Right lobe of liver (tissue), 6 donors: ENCODE measurements at regions not wholly inside any gene's neighbourhood (a gene's known extent, or its start where the extent isn't known, plus 50 kb on each side); places are given as distances from the start of the nearest gene placed in this dataset.

ENCODE experiments used
- ATAC-seq, 4 donors: fragments of 200-7000 bp; cut with Tn5 transposase; one replicate each; pipeline ENCODE4 v1.9.1; 2020; ENCODE audit warnings: mild to moderate bottlenecking in 4 of 4, moderate library complexity in 4 of 4
- DNase-seq, 3 donors: peaks; one replicate each; pipeline ENCODE4 v3.0.0-alpha.2; 2020
- H3K27ac ChIP-seq, 3 donors: fragments of 200-600 bp; one replicate each; pipeline ENCODE4 v1.8.0; 2022
- H3K27me3 ChIP-seq, 2 donors: fragments of 200-600 bp; one replicate each; pipeline ENCODE4 v1.8.0; 2022
- H3K36me3 ChIP-seq, 4 donors: fragments of 200-600 bp; sonication (generic) in 1 of 4; one replicate each; pipeline versions ENCODE4 v1.5.1 to v1.8.0; 2017 to 2022; ENCODE audit warnings: control low read depth in 1 of 4
- H3K4me1 ChIP-seq, 4 donors: fragments of 200-600 bp; sonication (generic) in 1 of 4; one replicate each; pipeline versions ENCODE4 v1.5.1 to v1.8.0; 2017 to 2022; ENCODE audit warnings: control low read depth in 1 of 4
- H3K4me3 ChIP-seq, 3 donors: fragments of 200-600 bp; one replicate each; pipeline ENCODE4 v1.8.0; 2022
- H3K9me3 ChIP-seq, 4 donors: fragments of 200-600 bp; sonication (generic) in 1 of 4; one replicate each; pipeline versions ENCODE4 v1.5.1 to v1.8.0; 2017 to 2022; ENCODE audit warnings: control low read depth in 1 of 4
- CTCF ChIP-seq, 4 donors: fragments of 200-600 bp in 3 of 4; fragments of 450-650 bp in 1 of 4; IDR thresholded peaks; one replicate each; pipeline versions ENCODE4 v1.5.1 to v1.8.0; 2016 to 2022; ENCODE audit warnings: antibody characterized with exemption in 4 of 4, mild to moderate bottlenecking in 2 of 4
- POLR2A ChIP-seq: fragments of 450-650 bp; IDR thresholded peaks from one replicate; pipeline ENCODE4 v1.6.1; 2017; ENCODE audit warnings: antibody characterized with exemption, mild to moderate bottlenecking
- WGBS: methylation state at CpG from one replicate; pipeline ENCODE4 v1.1.6; 2018; ENCODE audit warnings: low coverage, low lambda C conversion rate; ENCODE audit not compliant: insufficient coverage; ENCODE audit errors: missing lambda C conversion rate; 5-methylcytosine and 5-hydroxymethylcytosine counted together
- intact Hi-C, 2 donors: fragments of 100-400 bp; cut with DNase I; formaldehyde crosslinking; loops; one replicate each; pipeline versions ENCODE4 v1.11.2 to v1.14.1; 2022
- donor health status: DM: no; HTN: yes; CAD: no.
- donor health status: DM: no; HTN: no; CAD: no.
- donor health status: DM: no; HTN: no; CAD: no.
- donor health status: DM: no; HTN: yes; CAD: no.
- donor health status: DM: no; HTN: yes; CAD: no.

DNA sequence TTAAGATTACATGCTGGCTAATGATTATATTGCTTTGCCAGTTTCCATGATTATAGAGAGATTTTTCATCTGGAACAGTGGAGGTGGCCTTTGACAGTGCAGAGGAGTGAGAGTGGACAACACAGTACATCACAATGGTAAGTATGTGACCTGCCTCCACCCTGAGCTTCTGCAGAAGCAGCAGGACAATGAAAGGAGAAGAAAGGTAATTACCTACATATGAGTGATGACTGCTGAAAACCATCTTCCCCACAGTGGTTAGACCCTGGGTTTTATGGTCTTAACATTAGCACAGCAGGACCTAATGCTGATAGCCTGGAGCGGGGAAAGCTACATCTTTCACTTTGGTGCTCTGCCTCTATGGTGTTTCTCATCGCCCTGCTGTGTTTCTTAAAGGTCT is 454.7 kb upstream of the DDI1 start:
- DNase-seq = no peak
- WGBS = 77% methylated on average over 2 of the region's 2 CpGs
- H3K27ac ChIP-seq = no peak overlapping the region
- H3K36me3 ChIP-seq = no peaks in the 10 kb centered on the region
- no peaks in the 10 kb centered on the region for H3K4me1 ChIP-seq
- H3K9me3 ChIP-seq = no peaks in the 10 kb centered on the region
- H3K4me3 ChIP-seq = no peak overlapping the region
- intact Hi-C loops = no loop called here
- no peak for ATAC-seq
- H3K27me3 ChIP-seq = no peaks in the 10 kb centered on the region
- no peak for TF ChIP-seq CTCF (IDR thresholded peaks at IDR 0.05)

- H3K36me3 ChIP-seq = no peaks in the 10 kb centered on the region
- no peaks in the 10 kb centered on the region for H3K9me3 ChIP-seq
- no peaks in the 10 kb centered on the region for H3K27me3 ChIP-seq
- 64% methylated on average over 4 of the region's 4 CpGs for WGBS
- no peak for TF ChIP-seq POLR2A
- TF ChIP-seq CTCF (IDR thresholded peaks at IDR 0.05) = no peak
- no peak overlapping the region for H3K27ac ChIP-seq
- DNase-seq = no peak
- ATAC-seq = no peak
- intact Hi-C loops = no loop called here
- H3K4me3 ChIP-seq = no peak overlapping the region
- H3K4me1 ChIP-seq = no peaks in the 10 kb centered on the region
Measured at GRCh38 chr11:103582351-103582909, 454.0 kb upstream of the DDI1 start.

- no peak for DNase-seq
- H3K9me3 ChIP-seq = no peaks in the 10 kb centered on the region
- H3K27ac ChIP-seq = no peak overlapping the region
- H3K4me3 ChIP-seq = no peak overlapping the region
- H3K27me3 ChIP-seq = no peaks in the 10 kb centered on the region
- intact Hi-C loops = no loop called here
- H3K4me1 ChIP-seq = no peaks in the 10 kb centered on the region
- no peaks in the 10 kb centered on the region for H3K36me3 ChIP-seq
- 40% methylated on average over 2 of the region's 2 CpGs for WGBS
- no peak for ATAC-seq
- TF ChIP-seq CTCF (IDR thresholded peaks at IDR 0.05) (no peak), POLR2A (no peak)
Measured at GRCh38 chr11:103584021-103584420, 452.4 kb upstream of the DDI1 start.

DNA sequence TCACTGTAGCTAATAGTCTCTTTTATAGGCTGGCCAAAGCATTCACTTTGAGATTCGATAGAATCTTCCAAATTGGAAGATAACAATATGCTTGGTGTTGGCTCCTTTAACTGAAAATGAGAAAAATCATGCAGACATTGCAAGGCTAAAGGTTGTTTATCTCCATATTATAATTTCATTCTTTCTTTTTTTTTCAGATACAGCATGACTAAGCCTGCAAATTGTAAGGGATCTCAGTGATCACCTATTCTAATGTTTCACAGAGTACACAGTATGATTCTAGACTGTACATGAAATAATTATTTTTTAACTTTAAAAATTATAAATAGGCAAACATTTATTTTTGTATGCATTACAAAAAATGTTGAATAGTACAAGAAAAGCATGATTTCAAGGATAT is 451.7 kb upstream of the DDI1 start:
- H3K9me3 ChIP-seq = no peaks in the 10 kb centered on the region
- DNase-seq = no peak
- no peaks in the 10 kb centered on the region for H3K36me3 ChIP-seq
- no peak for TF ChIP-seq POLR2A
- no peak for TF ChIP-seq CTCF (IDR thresholded peaks at IDR 0.05)
- no peaks in the 10 kb centered on the region for H3K27me3 ChIP-seq
- no peak overlapping the region for H3K4me3 ChIP-seq
- 67% methylated on average over 1 of the region's 1 CpG for WGBS
- no peak for ATAC-seq
- H3K27ac ChIP-seq = no peak overlapping the region
- intact Hi-C loops = no loop called here
- H3K4me1 ChIP-seq = no peaks in the 10 kb centered on the region

GRCh38 chr11:103585401-103585800 is 451.0 kb upstream of the DDI1 start:
- H3K4me3 ChIP-seq = no peak overlapping the region
- no peak overlapping the region for H3K27ac ChIP-seq
- H3K27me3 ChIP-seq = no peaks in the 10 kb centered on the region
- DNase-seq = no peak
- 45% methylated on average over 2 of the region's 2 CpGs for WGBS
- no peaks in the 10 kb centered on the region for H3K36me3 ChIP-seq
- no peaks in the 10 kb centered on the region for H3K9me3 ChIP-seq
- intact Hi-C loops = no loop called here
- H3K4me1 ChIP-seq = no peaks in the 10 kb centered on the region
- TF ChIP-seq POLR2A (no peak), CTCF (IDR thresholded peaks at IDR 0.05) (no peak)
- ATAC-seq = no peak
